ENCODE measurements at regions not wholly inside any gene's neighbourhood (a gene's known extent, or its start where the extent isn't known, plus 50 kb on each side); places are given as distances from the start of the nearest gene placed in this dataset. TPM values are rescaled to one million over a fixed set of nuclear protein-coding genes. Genes with fewer than 3 reads are reported as not detected.
A peak's percentile ranks its signal among the peaks of the same experiment; 100 is the strongest.

- Histone ChIP-seq H3K27ac (ENCODE audit: low read depth in 1 of 2, low read length in 2 of 2) (no peak overlapping the region), H3K4me1 (ENCODE audit: control insufficient read depth in 4 of 4, insufficient read depth in 4 of 4, low read length in 3 of 4) (no peaks in the 10 kb centered on the region), H3K4me3 (ENCODE audit: low read depth in 1 of 3, low read length in 3 of 3) (no peak overlapping the region), H3K36me3 (ENCODE audit: control insufficient read depth in 4 of 4, insufficient read depth in 3 of 4, low read depth in 1 of 4, low read length in 3 of 4) (no peaks in the 10 kb centered on the region), H3K9me3 (ENCODE audit: control insufficient read depth in 4 of 4, low read length in 3 of 4) (peaks cover 0 to 2% (median 0%) of the 10 kb centered on the region in 4 donors), H3K9ac (ENCODE audit: low read depth in 1 of 2, low read length in 2 of 2) (no peak overlapping the region), H3K27me3 (ENCODE audit: control insufficient read depth in 4 of 4, insufficient read depth in 4 of 4, low read length in 3 of 4) (no peaks in the 10 kb centered on the region)
- peak; percentile 34 for DNase-seq (ENCODE audit: low spot score)
- peak; percentile 67 for TF ChIP-seq CTCF (IDR thresholded peaks at IDR 0.05; ENCODE audit: low read depth, low read length, missing input control)
- TF ChIP-seq ZBTB33 (IDR thresholded peaks at IDR 0.05) = no peak
- peak; percentile 82 to 90 for TF ChIP-seq RAD21 (IDR thresholded peaks at IDR 0.05)
Observed at GRCh38 chrX:76279007-76279406, 106.1 kb downstream of the PBDC1 start.

Small RNAs in the stretch of these regions (small RNA-seq; reads per million reads assigned to genes)
- gene RNU6-867P = not detected
